Ovary (tissue), 3 donors: ENCODE measurements at regions not wholly inside any gene's neighbourhood (a gene's known extent, or its start where the extent isn't known, plus 50 kb on each side); places are given as distances from the start of the nearest gene placed in this dataset.
"Not testable (repeated sequence)": the region's sequence is repeated elsewhere in the genome, so short reads cannot be mapped to it uniquely, and the experiment has no call there.

Experiments used
- POLR2A ChIP-seq: fragments of 450-650 bp; IDR thresholded peaks from one replicate; pipeline ENCODE4 v1.6.1; 2017; ENCODE audit warnings: antibody characterized with exemption, mild to moderate bottlenecking, moderate library complexity
- TF ChIP-seq, protein P1 (sequence below), 3 donors: fragments of 450-650 bp in 2 of 3; fragments of 200-600 bp in 1 of 3; IDR thresholded peaks; one replicate each; pipeline versions ENCODE4 v1.5.1 to v1.8.0; 2016 to 2022; ENCODE audit warnings: antibody characterized with exemption in 3 of 3, mild to moderate bottlenecking in 1 of 3
- donor health status: DM: no; HTN: no; CAD: no.

DNA sequence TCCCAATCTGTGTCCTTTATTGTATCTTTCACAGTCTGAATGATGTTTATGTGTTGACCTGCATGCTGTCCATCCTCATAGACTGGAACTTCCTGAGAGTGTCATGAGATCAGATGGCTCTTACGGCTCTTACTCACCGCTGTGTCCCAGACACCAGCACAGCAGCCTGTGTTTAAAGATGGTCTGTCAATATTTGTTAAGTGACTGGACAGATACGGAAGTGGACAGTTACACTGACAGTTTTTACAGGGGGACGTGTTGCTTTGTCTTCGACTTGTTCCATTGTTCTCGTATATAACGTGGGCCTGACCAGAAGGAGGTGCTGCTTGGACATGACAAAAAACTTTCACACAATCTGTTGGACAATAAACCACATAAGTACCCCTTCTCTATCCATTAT is 342.6 kb downstream of the PREX1 start:
- TF ChIP-seq, protein P1, sequence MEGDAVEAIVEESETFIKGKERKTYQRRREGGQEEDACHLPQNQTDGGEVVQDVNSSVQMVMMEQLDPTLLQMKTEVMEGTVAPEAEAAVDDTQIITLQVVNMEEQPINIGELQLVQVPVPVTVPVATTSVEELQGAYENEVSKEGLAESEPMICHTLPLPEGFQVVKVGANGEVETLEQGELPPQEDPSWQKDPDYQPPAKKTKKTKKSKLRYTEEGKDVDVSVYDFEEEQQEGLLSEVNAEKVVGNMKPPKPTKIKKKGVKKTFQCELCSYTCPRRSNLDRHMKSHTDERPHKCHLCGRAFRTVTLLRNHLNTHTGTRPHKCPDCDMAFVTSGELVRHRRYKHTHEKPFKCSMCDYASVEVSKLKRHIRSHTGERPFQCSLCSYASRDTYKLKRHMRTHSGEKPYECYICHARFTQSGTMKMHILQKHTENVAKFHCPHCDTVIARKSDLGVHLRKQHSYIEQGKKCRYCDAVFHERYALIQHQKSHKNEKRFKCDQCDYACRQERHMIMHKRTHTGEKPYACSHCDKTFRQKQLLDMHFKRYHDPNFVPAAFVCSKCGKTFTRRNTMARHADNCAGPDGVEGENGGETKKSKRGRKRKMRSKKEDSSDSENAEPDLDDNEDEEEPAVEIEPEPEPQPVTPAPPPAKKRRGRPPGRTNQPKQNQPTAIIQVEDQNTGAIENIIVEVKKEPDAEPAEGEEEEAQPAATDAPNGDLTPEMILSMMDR (IDR thresholded peaks at IDR 0.05): not testable (repeated sequence)
- TF ChIP-seq POLR2A: not testable (repeated sequence)
